Spleen (tissue), 11 donors: ENCODE measurements at regions not wholly inside any gene's neighbourhood (a gene's known extent, or its start where the extent isn't known, plus 50 kb on each side); places are given as distances from the start of the nearest gene placed in this dataset.

ENCODE experiments used
- DNase-seq: peaks from one replicate; pipeline ENCODE4 v3.0.0-alpha.2; 2020
- H3K27ac ChIP-seq, 8 donors: fragments of 200-600 bp; sonication (generic) in 7 of 8; 1 replicate in 4 of 8; 2 replicates in 4 of 8; pipeline versions ENCODE4 v1.5.0 to v1.8.0; 2016 to 2021; ENCODE audit warnings: inconsistent platforms in 4 of 8, mild to moderate bottlenecking in 4 of 8, moderate library complexity in 1 of 8
- H3K27me3 ChIP-seq, 7 donors: fragments of 200-600 bp; sonication (generic) in 6 of 7; replicated peaks in 1 of 7; 1 replicate in 4 of 7; 2 replicates in 3 of 7; pipeline versions ENCODE4 v1.5.0 to v1.8.0; 2016 to 2021; ENCODE audit warnings: inconsistent platforms in 3 of 7, mild to moderate bottlenecking in 1 of 7
- H3K36me3 ChIP-seq, 6 donors: fragments of 200-600 bp; sonication (generic) in 5 of 6; 1 replicate in 4 of 6; 2 replicates in 2 of 6; pipeline versions ENCODE4 v1.5.0 to v1.8.0; 2016 to 2021; ENCODE audit warnings: inconsistent platforms in 2 of 6
- H3K4me1 ChIP-seq, 6 donors: fragments of 200-600 bp; sonication (generic) in 5 of 6; 1 replicate in 3 of 6; 2 replicates in 3 of 6; pipeline versions ENCODE4 v1.5.0 to v1.8.0; 2016 to 2021; ENCODE audit warnings: inconsistent platforms in 3 of 6
- H3K4me3 ChIP-seq, 8 donors: fragments of 200-600 bp; sonication (generic) in 7 of 8; 1 replicate in 4 of 8; 2 replicates in 4 of 8; pipeline versions ENCODE4 v1.5.0 to v1.8.0; 2016 to 2021; ENCODE audit warnings: inconsistent platforms in 4 of 8, mild to moderate bottlenecking in 4 of 8, moderate library complexity in 2 of 8
- H3K9me3 ChIP-seq, 8 donors: fragments of 200-600 bp; sonication (generic) in 7 of 8; 1 replicate in 4 of 8; 2 replicates in 4 of 8; pipeline versions ENCODE4 v1.5.0 to v1.8.0; 2016 to 2021; ENCODE audit warnings: inconsistent platforms in 4 of 8
- POLR2A ChIP-seq, 3 donors: fragments of 450-650 bp; IDR thresholded peaks; one replicate each; pipeline ENCODE4 v1.5.1; 2017; ENCODE audit warnings: antibody characterized with exemption in 3 of 3, mild to moderate bottlenecking in 1 of 3
- POLR2AphosphoS5 ChIP-seq, 3 donors: sonication (generic); formaldehyde crosslinking; IDR thresholded peaks; one replicate each; pipeline ENCODE4 v1.5.1; 2017; ENCODE audit warnings: antibody characterized with exemption in 3 of 3
- WGBS, 5 donors: extraction: QIAGEN DNeasy Blood & Tissue Kit in 3 of 5; methylation state at CpG; one replicate each; pipeline versions ENCODE4 v1.1.5 to v1.1.7; 2013 to 2018; 5-methylcytosine and 5-hydroxymethylcytosine counted together
- intact Hi-C: fragments of 100-400 bp; cut with DNase I; formaldehyde crosslinking; loops from one replicate; pipeline ENCODE4 v1.15.0; 2023; ENCODE audit warnings: low total_unique reads
- TF ChIP-seq, protein P1 (sequence below), 11 experiments: fragments of 200-600 bp in 7 of 11; fragments of 450-650 bp in 4 of 11; sonication (generic) in 4 of 11; IDR thresholded peaks in 8 of 11; conservative IDR thresholded peaks in 3 of 11; 1 replicate in 7 of 11; 2 replicates in 4 of 11; pipeline versions ENCODE4 v1.4.0 to v1.8.0; 2016 to 2021; ENCODE audit warnings: antibody characterized with exemption in 11 of 11, inconsistent platforms in 4 of 11, mild to moderate bottlenecking in 1 of 11
- donor health status: healthy with polysubstance abuse.
- donor health status: DM: no; HTN: no; CAD: no; lungs with moderate emphysema.
- donor health status: DM: no; HTN: no; CAD: no.
- donor health status: Bipolar disorder and iron deficiency.
- donor health status: healthy.
- donor health status: DM: no; HTN: no; CAD: no.
- donor health status: DM: yes; HTN: yes; CAD: no.

DNA sequence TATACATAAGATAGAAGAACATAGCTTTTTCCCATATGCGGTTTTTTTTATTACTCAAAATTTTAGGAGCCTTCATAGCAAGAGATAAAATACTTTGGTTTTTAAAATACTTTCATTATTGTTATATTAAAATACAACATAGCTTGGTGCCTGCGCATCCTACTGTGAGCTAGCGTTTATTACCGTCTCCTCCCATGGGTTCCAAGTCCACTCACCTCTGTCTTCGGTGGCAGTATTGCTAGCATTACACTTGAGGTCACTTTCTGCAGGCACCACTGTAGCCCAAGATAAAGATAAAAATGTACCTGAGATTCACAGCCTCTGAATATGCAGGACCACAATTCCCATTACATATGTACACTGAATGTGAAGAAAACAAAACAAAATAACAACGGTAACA is 326.7 kb downstream of the TPBG start:
- Histone ChIP-seq H3K4me1 (no peaks in the 10 kb centered on the region), H3K27me3 (no peaks in the 10 kb centered on the region), H3K27ac (no peak overlapping the region), H3K9me3 (no peaks in the 10 kb centered on the region), H3K4me3 (no peak overlapping the region), H3K36me3 (no peaks in the 10 kb centered on the region)
- no peak for DNase-seq
- intact Hi-C loops = no loop called here
- 91 to 96% (median 94%) methylated on average over 6 of the region's 6 CpGs for WGBS, 5 donors
- TF ChIP-seq, protein P1, sequence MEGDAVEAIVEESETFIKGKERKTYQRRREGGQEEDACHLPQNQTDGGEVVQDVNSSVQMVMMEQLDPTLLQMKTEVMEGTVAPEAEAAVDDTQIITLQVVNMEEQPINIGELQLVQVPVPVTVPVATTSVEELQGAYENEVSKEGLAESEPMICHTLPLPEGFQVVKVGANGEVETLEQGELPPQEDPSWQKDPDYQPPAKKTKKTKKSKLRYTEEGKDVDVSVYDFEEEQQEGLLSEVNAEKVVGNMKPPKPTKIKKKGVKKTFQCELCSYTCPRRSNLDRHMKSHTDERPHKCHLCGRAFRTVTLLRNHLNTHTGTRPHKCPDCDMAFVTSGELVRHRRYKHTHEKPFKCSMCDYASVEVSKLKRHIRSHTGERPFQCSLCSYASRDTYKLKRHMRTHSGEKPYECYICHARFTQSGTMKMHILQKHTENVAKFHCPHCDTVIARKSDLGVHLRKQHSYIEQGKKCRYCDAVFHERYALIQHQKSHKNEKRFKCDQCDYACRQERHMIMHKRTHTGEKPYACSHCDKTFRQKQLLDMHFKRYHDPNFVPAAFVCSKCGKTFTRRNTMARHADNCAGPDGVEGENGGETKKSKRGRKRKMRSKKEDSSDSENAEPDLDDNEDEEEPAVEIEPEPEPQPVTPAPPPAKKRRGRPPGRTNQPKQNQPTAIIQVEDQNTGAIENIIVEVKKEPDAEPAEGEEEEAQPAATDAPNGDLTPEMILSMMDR (IDR thresholded peaks at IDR 0.05 in 8 of 11, conservative IDR thresholded peaks at IDR 0.05 in 3 of 11) = no peak

DNA sequence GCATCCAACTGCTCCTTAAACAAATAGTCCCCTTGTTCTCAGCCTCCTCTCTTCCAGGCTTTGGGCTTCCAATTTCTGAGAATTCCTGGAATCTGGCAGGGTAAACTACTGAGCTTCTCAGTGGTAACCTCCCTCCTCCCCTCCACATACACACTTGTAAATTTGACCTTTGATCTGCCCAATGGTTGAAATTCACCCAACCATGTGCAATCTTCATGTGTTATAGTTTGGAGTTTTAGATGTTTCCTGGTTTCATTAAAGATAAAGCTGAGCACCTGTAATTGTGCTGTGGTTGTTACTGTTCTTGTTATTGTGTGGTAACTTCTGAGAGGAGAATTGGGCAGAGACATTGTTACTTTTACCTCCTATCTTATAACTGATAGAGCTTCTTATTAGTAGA is 328.4 kb downstream of the TPBG start:
- intact Hi-C loops = no loop called here
- Histone ChIP-seq H3K4me3 (no peak overlapping the region), H3K36me3 (no peaks in the 10 kb centered on the region), H3K27me3 (no peaks in the 10 kb centered on the region), H3K27ac (no peak overlapping the region), H3K9me3 (no peaks in the 10 kb centered on the region), H3K4me1 (no peaks in the 10 kb centered on the region)
- TF ChIP-seq, protein P1 (IDR thresholded peaks at IDR 0.05 in 8 of 11, conservative IDR thresholded peaks at IDR 0.05 in 3 of 11) = no peak
- TF ChIP-seq POLR2A (IDR thresholded peaks at IDR 0.05) (no peak), POLR2AphosphoS5 (IDR thresholded peaks at IDR 0.05) (no peak)
- DNase-seq = no peak

DNA sequence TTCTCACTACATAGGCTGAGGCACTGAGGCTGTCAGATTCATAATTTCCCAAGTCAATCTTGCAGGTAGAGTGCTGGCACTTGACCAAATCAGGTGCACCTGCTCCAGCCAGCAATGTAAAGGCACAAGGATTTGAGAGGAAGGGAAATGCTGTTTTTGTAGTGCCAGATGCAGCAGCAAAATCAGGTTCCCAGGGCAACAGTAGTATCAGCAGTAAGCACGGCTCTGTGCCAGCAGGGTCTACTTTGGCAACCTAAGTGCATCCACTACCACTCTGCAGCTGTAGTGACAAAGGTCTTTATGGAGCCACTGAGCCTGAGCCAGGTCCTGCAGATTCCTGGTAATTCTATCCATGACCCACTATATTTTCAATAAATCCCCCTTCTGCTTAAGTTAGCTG is 329.5 kb downstream of the TPBG start:
- Histone ChIP-seq H3K4me1 (no peaks in the 10 kb centered on the region), H3K36me3 (no peaks in the 10 kb centered on the region), H3K27ac (no peak overlapping the region), H3K9me3 (no peaks in the 10 kb centered on the region), H3K27me3 (no peaks in the 10 kb centered on the region), H3K4me3 (no peak overlapping the region)
- intact Hi-C loops = no loop called here
- no peak for DNase-seq
- 56 to 83% (median 73%) methylated on average over 1 of the region's 1 CpG for WGBS, 5 donors
- TF ChIP-seq, protein P1 (IDR thresholded peaks at IDR 0.05 in 8 of 11, conservative IDR thresholded peaks at IDR 0.05 in 3 of 11) = no peak

DNA sequence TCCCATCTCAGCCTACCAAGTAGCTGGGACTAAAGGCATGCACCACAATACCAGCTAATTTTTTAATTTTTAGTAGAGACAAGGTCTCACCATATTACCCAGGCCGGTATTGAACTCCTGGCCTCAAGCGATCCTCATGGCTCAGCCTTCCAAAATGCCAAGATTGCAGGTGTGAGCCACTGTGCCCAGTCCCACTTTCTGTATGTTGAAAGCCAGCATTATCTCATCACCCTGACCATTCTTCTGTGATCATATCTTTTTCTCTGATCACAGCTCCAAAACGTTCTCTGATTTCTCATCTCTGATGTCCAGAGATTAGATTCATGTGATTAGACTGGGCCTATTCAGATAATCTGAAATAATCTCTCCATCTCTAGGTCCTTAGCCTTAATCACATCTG is 337.7 kb downstream of the TPBG start:
- Histone ChIP-seq H3K36me3 (no peaks in the 10 kb centered on the region), H3K9me3 (peaks cover 0 to 20% (median 8%) of the 10 kb centered on the region in 8 donors), H3K4me1 (no peaks in the 10 kb centered on the region), H3K27ac (no peak overlapping the region), H3K4me3 (no peak overlapping the region), H3K27me3 (no peaks in the 10 kb centered on the region)
- no peak for DNase-seq
- TF ChIP-seq POLR2AphosphoS5 (IDR thresholded peaks at IDR 0.05) (no peak), POLR2A (IDR thresholded peaks at IDR 0.05) (no peak)
- TF ChIP-seq, protein P1 (IDR thresholded peaks at IDR 0.05 in 8 of 11, conservative IDR thresholded peaks at IDR 0.05 in 3 of 11) = no peak
- WGBS, 5 donors = 71 to 87% (median 81%) methylated on average over 3 of the region's 3 CpGs
- intact Hi-C loops = no loop called here
